HG02981 (cell line): ENCODE measurements at regions not wholly inside any gene's neighbourhood (a gene's known extent, or its start where the extent isn't known, plus 50 kb on each side); places are given as distances from the start of the nearest gene placed in this dataset.
"Not testable (repeated sequence)": the region's sequence is repeated elsewhere in the genome, so short reads cannot be mapped to it uniquely, and the experiment has no call there.

Experiments used
- ATAC-seq: cut with Tn5 transposase; IDR thresholded peaks from one replicate; pipeline ENCODE4 v1.9.1; 2021; ENCODE audit warnings: mild to moderate bottlenecking, moderate library complexity; ENCODE audit not compliant: unreplicated experiment

DNA sequence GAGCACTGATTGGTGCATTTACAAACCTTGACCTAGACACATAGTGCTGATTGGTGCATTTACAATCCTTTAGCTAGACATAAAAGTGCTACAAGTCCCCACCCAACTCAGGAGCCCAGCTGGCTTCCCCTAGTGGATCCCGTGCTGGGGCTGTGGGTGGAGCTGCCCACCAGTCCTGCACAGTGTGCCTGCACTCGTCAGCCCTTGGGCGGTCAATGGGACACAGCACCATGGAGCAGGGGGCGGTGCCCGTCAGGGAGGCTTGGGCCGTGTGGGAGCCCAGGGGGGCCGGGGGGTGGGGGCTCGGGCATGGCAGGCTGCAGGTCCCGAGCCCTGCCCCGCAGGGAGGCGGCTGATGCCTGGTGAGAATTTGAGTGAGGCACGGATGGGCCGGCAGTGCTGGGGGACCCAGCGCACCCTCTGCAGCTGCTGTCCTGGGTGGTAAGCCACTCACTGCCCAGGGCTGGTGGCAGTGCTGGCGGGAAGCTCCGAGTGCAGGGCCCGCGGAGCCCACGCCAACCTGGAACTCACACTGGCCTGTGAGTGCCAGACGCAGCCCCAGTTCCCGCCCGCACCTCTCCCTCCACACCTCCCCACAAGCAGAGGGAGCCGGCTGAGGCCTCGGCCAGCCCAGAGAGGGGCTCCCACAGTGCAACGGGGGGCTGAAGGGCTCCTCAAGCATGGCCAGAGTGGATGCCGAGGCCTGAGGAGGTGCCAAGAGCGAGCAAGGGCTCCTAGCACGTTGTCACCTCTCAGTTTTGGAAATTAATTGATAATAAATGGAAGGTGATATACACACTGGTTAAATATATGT, 207.7 kb downstream of the RAP2B start:
- ATAC-seq: no peak

DNA sequence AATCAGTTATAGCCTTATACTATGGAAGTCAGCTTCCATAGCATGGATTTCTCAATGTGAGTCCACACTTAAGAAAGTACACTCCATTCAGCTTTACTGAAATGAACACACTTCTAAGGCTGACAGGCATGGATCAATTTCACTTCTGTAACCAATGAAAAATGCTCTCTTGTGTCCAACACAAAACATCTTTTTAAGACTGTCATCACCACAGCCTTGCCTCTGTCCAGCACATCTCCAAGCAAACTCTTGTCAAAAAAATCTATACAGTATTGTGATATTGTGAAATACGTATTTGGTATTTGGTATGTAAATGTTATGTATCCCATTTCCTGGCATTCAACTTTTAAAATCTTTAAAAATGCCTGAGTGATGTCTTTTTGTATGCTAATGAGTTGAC, 208.7 kb downstream of the RAP2B start:
- no peak for ATAC-seq

DNA sequence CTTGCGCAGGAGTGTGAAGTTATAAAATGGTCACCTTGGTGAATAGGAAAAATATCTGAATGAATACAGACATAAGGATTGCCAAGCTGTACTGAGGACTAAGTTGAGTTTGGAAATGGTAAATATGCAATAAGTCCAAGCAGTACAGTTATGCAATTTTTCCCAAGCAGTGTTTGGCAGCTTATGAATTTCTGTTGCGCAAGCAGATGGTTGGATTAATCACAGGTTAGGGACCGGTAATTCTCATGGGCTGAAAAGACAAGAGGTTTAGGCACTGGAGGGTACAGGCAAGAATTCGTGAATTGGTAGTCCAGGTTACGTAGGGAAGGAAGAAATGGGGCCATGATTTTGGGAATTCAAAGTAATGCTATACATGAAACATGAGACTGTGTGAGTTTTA, 210.3 kb downstream of the RAP2B start:
- no peak for ATAC-seq

GRCh38 chr3:153373606-153374005, 211.6 kb downstream of the RAP2B start:
- no peak for ATAC-seq

GRCh38 chr3:153378366-153378765, 216.3 kb downstream of the RAP2B start:
- not testable (repeated sequence) for ATAC-seq

DNA sequence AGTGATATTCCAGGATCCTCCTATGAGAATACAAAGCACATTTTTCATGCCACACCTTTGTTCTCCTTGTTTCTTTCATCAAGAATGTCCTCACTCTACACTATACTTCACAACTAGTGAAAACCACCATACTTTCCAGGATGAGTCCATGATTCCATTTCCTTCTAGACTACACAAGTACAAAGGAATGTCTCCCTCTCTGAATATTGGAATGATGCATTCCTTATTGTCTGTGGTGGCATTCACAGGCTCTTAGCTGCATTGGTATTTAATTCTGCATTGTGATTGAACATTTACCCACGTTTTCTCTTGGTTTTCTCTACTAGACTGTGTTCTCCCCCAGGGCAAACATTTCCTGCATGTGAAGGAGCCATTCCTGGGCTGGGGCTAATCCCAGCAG, 217.5 kb downstream of the RAP2B start:
- no peak for ATAC-seq

DNA sequence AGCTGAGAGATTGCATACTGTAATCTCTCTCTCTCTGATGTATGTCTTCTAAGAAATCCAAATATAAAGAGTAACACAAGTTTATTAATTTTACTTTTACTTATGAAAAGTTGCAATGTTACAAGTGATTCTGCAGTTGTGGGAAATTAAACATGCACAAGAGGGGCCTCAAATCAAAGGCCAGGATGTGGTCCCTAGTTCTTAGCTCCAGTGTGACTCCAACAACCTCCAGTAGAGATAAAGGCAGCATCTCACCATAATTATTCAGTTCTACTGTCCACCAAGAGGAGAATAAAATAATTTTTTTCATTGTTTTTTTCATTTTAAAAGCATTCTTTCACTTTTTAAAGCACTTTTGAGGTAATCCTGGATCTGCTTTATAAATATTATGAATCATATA, 223.3 kb downstream of the RAP2B start:
- ATAC-seq: no peak

DNA sequence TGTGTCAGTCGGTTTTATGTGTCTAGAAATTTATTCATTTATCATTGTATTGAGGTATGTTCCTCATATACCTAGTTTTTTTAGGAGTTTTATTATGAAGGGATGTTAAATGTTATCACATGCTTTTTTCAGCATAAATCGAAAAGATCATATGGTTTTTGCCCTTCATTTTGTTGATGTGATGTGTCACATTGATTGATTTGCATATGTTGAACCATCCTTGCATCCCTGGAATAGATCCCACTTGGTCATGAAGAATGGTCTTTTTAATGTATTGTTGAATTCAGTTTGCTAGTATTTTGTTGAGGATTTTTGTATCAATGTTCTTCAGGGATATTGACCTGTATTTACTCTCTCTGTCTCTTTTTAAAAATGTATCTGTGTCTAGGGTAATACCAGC, 230.3 kb downstream of the RAP2B start:
- no peak for ATAC-seq

DNA sequence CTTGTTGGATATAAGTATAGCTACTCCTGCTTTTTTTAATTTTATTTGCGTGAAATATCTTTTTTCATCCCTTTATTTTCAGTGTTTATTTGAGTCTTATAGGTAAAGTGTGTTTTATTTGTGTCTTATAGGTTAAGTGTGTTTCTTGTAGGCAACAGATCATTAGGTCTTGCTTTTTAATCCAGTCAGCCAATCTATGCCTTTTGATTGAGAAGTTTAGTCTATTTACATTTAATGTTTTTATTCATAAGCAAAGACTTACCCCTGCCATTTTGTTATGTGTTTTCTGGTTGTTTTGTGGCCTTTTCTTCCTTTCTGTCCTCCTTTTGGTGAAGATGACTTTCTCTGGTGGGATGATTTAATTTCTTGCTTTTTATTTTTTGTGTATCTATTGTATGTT, 232.0 kb downstream of the RAP2B start:
- no peak for ATAC-seq

DNA sequence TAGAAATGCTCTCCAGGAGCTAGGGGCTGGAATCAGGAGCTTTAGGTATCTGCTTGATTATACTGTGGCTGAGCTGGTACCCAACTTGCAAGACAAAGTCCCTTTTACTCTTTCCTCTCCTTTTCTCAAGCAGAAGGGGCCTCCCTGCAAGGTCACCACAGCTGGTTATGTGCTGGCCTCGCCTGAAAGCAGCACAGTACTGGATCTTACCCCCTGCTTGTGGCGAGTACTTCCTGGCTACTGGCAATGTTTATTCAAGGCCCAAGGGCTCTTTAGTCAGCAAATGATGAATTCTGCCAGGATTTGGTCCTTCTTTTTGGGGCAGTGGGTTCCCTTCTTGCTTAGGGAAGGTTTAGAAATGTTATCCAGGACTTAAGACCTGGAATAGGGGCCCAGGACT, 234.6 kb downstream of the RAP2B start:
- ATAC-seq: no peak

- ATAC-seq: no peak
Measured at GRCh38 chr3:153397794-153398193, 235.8 kb downstream of the RAP2B start.

- peak; percentile 79 for ATAC-seq
Measured at GRCh38 chr3:153399636-153400035, 237.6 kb downstream of the RAP2B start.

DNA sequence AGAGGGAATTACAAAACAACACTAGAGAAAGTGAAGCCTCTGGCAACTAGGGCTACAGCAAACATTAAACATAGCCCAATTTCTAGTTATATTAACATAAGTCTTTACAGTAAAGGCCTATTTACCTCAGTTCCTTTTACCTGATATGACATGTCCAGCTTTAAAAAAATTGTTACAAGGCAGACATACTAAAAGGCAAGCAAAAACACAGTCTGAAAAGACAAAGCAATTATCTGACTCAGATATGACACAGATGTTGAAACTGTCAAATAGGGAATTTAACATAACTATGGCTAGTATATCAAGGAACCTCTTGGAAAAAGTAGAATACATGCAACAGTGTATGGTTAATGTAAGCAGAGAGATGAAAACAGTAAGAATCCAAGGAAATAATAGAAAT, 238.6 kb downstream of the RAP2B start:
- ATAC-seq: no peak

DNA sequence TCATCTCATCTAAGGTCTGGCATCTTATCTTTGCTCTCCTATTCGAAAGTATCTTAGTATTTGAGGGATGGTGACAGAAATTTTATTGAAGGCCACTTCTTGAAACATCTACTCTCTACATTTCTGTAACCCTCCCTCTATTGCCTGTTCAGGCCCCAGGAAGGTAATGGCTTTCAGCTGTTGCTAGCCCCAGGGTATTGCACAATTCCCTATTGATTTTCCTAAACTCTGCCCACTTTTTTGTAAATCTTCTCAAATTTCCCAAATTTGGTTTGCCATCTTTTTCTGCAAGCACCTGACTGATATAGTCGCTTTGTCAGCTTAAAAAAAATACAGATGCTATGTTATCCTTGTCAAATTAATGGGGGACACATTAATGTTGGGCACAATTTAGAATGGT, 242.1 kb downstream of the RAP2B start:
- ATAC-seq: no peak

DNA sequence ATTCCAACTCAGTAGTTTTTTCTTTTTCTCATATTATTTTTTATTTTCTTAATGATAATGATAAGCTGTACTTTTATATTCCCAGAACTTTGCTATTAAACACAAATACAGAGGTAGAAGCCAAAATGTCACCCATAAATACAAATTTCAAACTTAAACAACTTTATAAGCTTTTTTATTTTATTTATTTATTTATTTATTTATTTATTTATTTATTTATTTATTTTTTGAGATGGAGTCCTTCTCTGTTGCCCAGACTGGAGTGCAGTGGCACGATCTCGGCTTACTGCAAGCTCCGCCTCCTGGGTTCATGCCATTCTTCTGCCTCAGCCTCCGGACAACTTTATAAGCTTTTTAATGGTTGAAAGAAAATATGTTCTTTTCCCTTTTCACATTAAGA, 243.3 kb downstream of the RAP2B start:
- ATAC-seq: not testable (repeated sequence)

GRCh38 chr3:153410517-153410916, 248.5 kb downstream of the RAP2B start:
- ATAC-seq: no peak

DNA sequence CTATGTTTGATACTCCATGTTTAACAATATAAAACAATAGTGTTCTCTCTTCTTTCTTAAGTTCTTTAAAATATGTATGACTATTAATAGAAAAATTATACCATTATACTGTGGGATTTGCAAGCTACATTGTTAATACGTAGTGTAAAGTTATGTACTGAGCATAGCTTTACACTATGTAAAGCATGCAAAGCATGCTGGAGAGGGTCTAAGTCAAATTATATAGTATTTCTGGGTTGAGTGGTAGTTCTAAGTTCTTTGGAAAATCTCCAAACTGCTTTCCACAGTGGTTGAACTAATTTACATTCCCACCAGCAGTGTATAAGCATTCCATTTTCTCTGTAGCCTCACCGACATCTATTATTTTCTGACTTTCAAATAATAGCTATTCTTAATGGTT, 253.0 kb downstream of the RAP2B start:
- ATAC-seq: no peak

GRCh38 chr3:153422314-153422713, 260.3 kb downstream of the RAP2B start:
- no peak for ATAC-seq

- not testable (repeated sequence) for ATAC-seq
Measured at GRCh38 chr3:153423820-153424219, 261.8 kb downstream of the RAP2B start.

- no peak for ATAC-seq
Measured at GRCh38 chr3:153426344-153426743, 264.3 kb downstream of the RAP2B start.

DNA sequence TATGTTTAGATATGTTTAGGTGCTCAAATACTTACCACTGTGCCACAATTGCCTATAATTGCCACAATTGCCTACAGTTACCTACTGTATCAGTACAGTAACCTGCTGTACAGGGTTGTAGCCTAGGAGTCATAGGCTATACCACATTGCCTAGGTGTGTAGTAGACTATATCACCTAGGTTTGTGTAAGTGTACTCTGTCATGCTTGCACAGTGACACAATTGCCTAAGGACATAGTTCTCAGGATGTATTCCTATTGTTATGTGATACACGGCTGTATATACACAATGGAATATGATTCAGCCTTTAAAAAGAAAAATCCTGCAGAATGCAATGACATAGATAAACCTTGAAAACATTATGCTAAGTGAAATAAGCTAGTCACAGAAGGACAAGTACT, 264.8 kb downstream of the RAP2B start:
- no peak for ATAC-seq

DNA sequence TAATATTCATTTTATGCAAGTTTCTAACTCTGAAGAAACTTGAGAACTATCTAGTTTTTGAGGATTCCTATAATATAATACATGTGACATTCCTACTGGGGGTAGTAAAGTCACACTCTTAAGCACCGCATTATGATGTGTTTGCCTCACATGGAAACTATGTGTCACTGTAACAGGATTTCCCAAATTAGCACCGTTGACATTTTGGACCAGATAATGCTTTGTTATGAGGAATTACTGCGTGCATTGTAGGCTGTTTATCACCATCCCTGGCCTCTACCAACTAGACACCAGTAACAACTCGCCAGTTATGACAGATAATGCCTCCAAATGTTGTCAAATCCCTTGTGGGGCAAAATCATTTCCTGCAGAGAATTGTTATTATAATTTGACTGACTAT, 267.8 kb downstream of the RAP2B start:
- ATAC-seq: no peak

GRCh38 chr3:153431076-153431475, 269.1 kb downstream of the RAP2B start:
- ATAC-seq: no peak
